H1 (cell line): ENCODE measurements at regions not wholly inside any gene's neighbourhood (a gene's known extent, or its start where the extent isn't known, plus 50 kb on each side); places are given as distances from the start of the nearest gene placed in this dataset.

ENCODE experiments used
- BACH1 ChIP-seq: IDR thresholded peaks from 2 replicates; pipeline ENCODE4 v1.6.1; 2012; ENCODE audit warnings: low read length, improper control_type of control experiment
- BCL11A ChIP-seq, 2 experiments: IDR thresholded peaks; one replicate each; pipeline ENCODE4 v1.6.1; 2011; ENCODE audit warnings: low read depth in 2 of 2, low read length in 2 of 2, mild to moderate bottlenecking in 2 of 2
- CREB1 ChIP-seq: IDR thresholded peaks from 2 replicates; pipeline ENCODE4 v1.6.1; 2012; ENCODE audit warnings: inconsistent platforms
- CTCF ChIP-seq, 3 experiments: IDR thresholded peaks; 1 replicate in 2 of 3; 2 replicates in 1 of 3; pipeline versions ENCODE4 v1.5.1 to v1.6.1; 2011; ENCODE audit warnings: low read length in 3 of 3, mild to moderate bottlenecking in 3 of 3, inconsistent platforms in 2 of 3, low read depth in 1 of 3, moderate library complexity in 1 of 3; ENCODE audit not compliant: insufficient read depth in 1 of 3; ENCODE audit errors: control extremely low read depth in 1 of 3
- EGR1 ChIP-seq: IDR thresholded peaks from 2 replicates; pipeline ENCODE4 v1.6.1; 2011; ENCODE audit warnings: low read depth, low read length, borderline replicate concordance
- EP300 ChIP-seq, 2 experiments: IDR thresholded peaks; 1 replicate in 1 of 2; 2 replicates in 1 of 2; pipeline ENCODE4 v1.6.1; 2011 to 2012; ENCODE audit warnings: low read depth in 2 of 2, low read length in 2 of 2, mild to moderate bottlenecking in 2 of 2, borderline replicate concordance in 1 of 2, inconsistent platforms in 1 of 2, moderate library complexity in 1 of 2
- MAX ChIP-seq: IDR thresholded peaks from 2 replicates; pipeline ENCODE4 v1.6.1; 2012; ENCODE audit warnings: inconsistent platforms
- PHF8 ChIP-seq: fragments of 200-600 bp; sonication (generic); conservative IDR thresholded peaks from 2 replicates; pipeline ENCODE4 v1.7.1; 2012; ENCODE audit warnings: low read depth, mild to moderate bottlenecking, inconsistent platforms, low read length, moderate library complexity
- POLR2A ChIP-seq, 2 experiments: IDR thresholded peaks; 1 replicate in 1 of 2; 2 replicates in 1 of 2; pipeline ENCODE4 v1.6.1; 2011; ENCODE audit warnings: low read depth in 2 of 2, low read length in 2 of 2, mild to moderate bottlenecking in 2 of 2; ENCODE audit errors: control extremely low read depth in 1 of 2
- POLR2AphosphoS5 ChIP-seq: IDR thresholded peaks from 2 replicates; pipeline ENCODE4 v1.6.1; 2011; ENCODE audit warnings: low read depth, low read length
- RBBP5 ChIP-seq: IDR thresholded peaks from 2 replicates; pipeline ENCODE4 v1.7.1; 2012; ENCODE audit warnings: low read depth, mild to moderate bottlenecking, inconsistent platforms, low read length, moderate library complexity, borderline replicate concordance
- RNF2 ChIP-seq: fragments of 200-900, 300-1000 bp; sonication (generic); IDR thresholded peaks from 2 replicates; pipeline ENCODE4 v1.7.1; 2016; ENCODE audit warnings: borderline replicate concordance, low read depth, mild to moderate bottlenecking, antibody characterized with exemption, low read length; ENCODE audit not compliant: poor library complexity, severe bottlenecking; ENCODE audit errors: missing control alignments
- SP1 ChIP-seq: IDR thresholded peaks from 2 replicates; pipeline ENCODE4 v1.6.1; 2011; ENCODE audit warnings: low read depth, low read length
- TAF1 ChIP-seq: IDR thresholded peaks from 2 replicates; pipeline ENCODE4 v1.6.1; 2011; ENCODE audit warnings: mild to moderate bottlenecking, low read depth, low read length

GRCh38 chr13:63438951-63439350 lies 2023.3 kb upstream of the PCDH20 start:
- TF ChIP-seq POLR2A (IDR thresholded peaks at IDR 0.05; ENCODE audit: control extremely low read depth in 1 of 2, low read depth in 2 of 2, low read length in 2 of 2) (no peak), TAF1 (no peak), CTCF (IDR thresholded peaks at IDR 0.05; ENCODE audit: control extremely low read depth in 1 of 3, insufficient read depth in 1 of 3, low read depth in 1 of 3, low read length in 3 of 3) (no peak), BCL11A (IDR thresholded peaks at IDR 0.05; ENCODE audit: low read depth in 2 of 2, low read length in 2 of 2) (no peak), POLR2AphosphoS5 (no peak), BACH1 (no peak), MAX (no peak), SP1 (no peak), CREB1 (no peak), EGR1 (no peak), EP300 (IDR thresholded peaks at IDR 0.05; ENCODE audit: borderline replicate concordance in 1 of 2, low read depth in 2 of 2, low read length in 2 of 2) (no peak), RBBP5 (no peak), PHF8 (no peak), RNF2 (no peak)
